HUES48 (cell line): ENCODE measurements at regions not wholly inside any gene's neighbourhood (a gene's known extent, or its start where the extent isn't known, plus 50 kb on each side); places are given as distances from the start of the nearest gene placed in this dataset.

ENCODE experiments used
- H3K27ac ChIP-seq: one replicate; pipeline ENCODE4 v1.7.0; 2013; ENCODE audit warnings: low read depth, low read length, inconsistent platforms
- H3K27me3 ChIP-seq: 2 replicates; pipeline ENCODE4 v1.6.1; 2013; ENCODE audit warnings: mild to moderate bottlenecking, low read length; ENCODE audit not compliant: control insufficient read depth, insufficient read depth
- H3K36me3 ChIP-seq: 2 replicates; pipeline ENCODE4 v1.6.1; 2013; ENCODE audit warnings: low read length; ENCODE audit not compliant: control insufficient read depth, insufficient read depth
- H3K4me1 ChIP-seq: 2 replicates; pipeline ENCODE4 v1.6.1; 2013; ENCODE audit warnings: mild to moderate bottlenecking, low read length; ENCODE audit not compliant: control insufficient read depth, insufficient read depth
- H3K4me3 ChIP-seq: 2 replicates; pipeline ENCODE4 v1.5.1; 2013; ENCODE audit warnings: mild to moderate bottlenecking, low read depth, low read length
- H3K9ac ChIP-seq: 2 replicates; pipeline ENCODE4 v1.6.1; 2013; ENCODE audit warnings: mild to moderate bottlenecking, low read depth, low read length, moderate library complexity
- H3K9me3 ChIP-seq: 2 replicates; pipeline ENCODE4 v1.6.1; 2013; ENCODE audit warnings: low read length; ENCODE audit not compliant: control insufficient read depth, insufficient read depth

- Histone ChIP-seq H3K4me3 (no peak overlapping the region), H3K9me3 (no peaks in the 10 kb centered on the region), H3K27ac (no peak overlapping the region), H3K4me1 (no peaks in the 10 kb centered on the region), H3K36me3 (no peaks in the 10 kb centered on the region), H3K27me3 (no peaks in the 10 kb centered on the region), H3K9ac (no peak overlapping the region)
These were observed 221.1 kb upstream of the ID4 start for GRCh38 chr6:19616022-19616421.

- no peaks in the 10 kb centered on the region for H3K9me3 ChIP-seq
- no peak overlapping the region for H3K27ac ChIP-seq
- no peaks in the 10 kb centered on the region for H3K4me1 ChIP-seq
- H3K36me3 ChIP-seq: no peaks in the 10 kb centered on the region
- no peak overlapping the region for H3K9ac ChIP-seq
- no peak overlapping the region for H3K4me3 ChIP-seq
- no peaks in the 10 kb centered on the region for H3K27me3 ChIP-seq
These were observed 204.9 kb upstream of the ID4 start for GRCh38 chr6:19632230-19632629.

GRCh38 chr6:19632786-19633185 lies 204.4 kb upstream of the ID4 start:
- no peaks in the 10 kb centered on the region for H3K4me1 ChIP-seq
- no peak overlapping the region for H3K27ac ChIP-seq
- no peak overlapping the region for H3K9ac ChIP-seq
- no peak overlapping the region for H3K4me3 ChIP-seq
- no peaks in the 10 kb centered on the region for H3K36me3 ChIP-seq
- H3K9me3 ChIP-seq: no peaks in the 10 kb centered on the region
- no peaks in the 10 kb centered on the region for H3K27me3 ChIP-seq

- H3K27ac ChIP-seq: no peak overlapping the region
These were observed 201.4 kb upstream of the ID4 start for GRCh38 chr6:19635728-19636127.

GRCh38 chr6:19637010-19637409 lies 200.2 kb upstream of the ID4 start:
- H3K27me3 ChIP-seq: no peaks in the 10 kb centered on the region
- no peaks in the 10 kb centered on the region for H3K4me1 ChIP-seq
- no peaks in the 10 kb centered on the region for H3K9me3 ChIP-seq
- H3K9ac ChIP-seq: no peak overlapping the region
- H3K27ac ChIP-seq: no peak overlapping the region
- H3K36me3 ChIP-seq: no peaks in the 10 kb centered on the region
- H3K4me3 ChIP-seq: no peak overlapping the region

More at GRCh38 chr6:19635728-19636127, 201.4 kb upstream of the ID4 start:
- no peaks in the 10 kb centered on the region for H3K27me3 ChIP-seq
- no peak overlapping the region for H3K4me3 ChIP-seq
- no peak overlapping the region for H3K9ac ChIP-seq
- H3K36me3 ChIP-seq: no peaks in the 10 kb centered on the region
- no peaks in the 10 kb centered on the region for H3K4me1 ChIP-seq
- H3K9me3 ChIP-seq: no peaks in the 10 kb centered on the region

- no peaks in the 10 kb centered on the region for H3K9me3 ChIP-seq
- H3K4me3 ChIP-seq: no peak overlapping the region
- H3K36me3 ChIP-seq: no peaks in the 10 kb centered on the region
- no peaks in the 10 kb centered on the region for H3K4me1 ChIP-seq
- no peak overlapping the region for H3K27ac ChIP-seq
- no peaks in the 10 kb centered on the region for H3K27me3 ChIP-seq
- no peak overlapping the region for H3K9ac ChIP-seq
These were observed 198.2 kb upstream of the ID4 start for GRCh38 chr6:19638931-19639330.

- no peaks in the 10 kb centered on the region for H3K27me3 ChIP-seq
- H3K36me3 ChIP-seq: no peaks in the 10 kb centered on the region
- H3K27ac ChIP-seq: no peak overlapping the region
These were observed 193.9 kb upstream of the ID4 start for GRCh38 chr6:19643287-19643686.

GRCh38 chr6:19643713-19644112 lies 193.5 kb upstream of the ID4 start:
- H3K27me3 ChIP-seq: no peaks in the 10 kb centered on the region
- no peak overlapping the region for H3K4me3 ChIP-seq
- H3K27ac ChIP-seq: no peak overlapping the region
- no peaks in the 10 kb centered on the region for H3K4me1 ChIP-seq
- no peaks in the 10 kb centered on the region for H3K36me3 ChIP-seq
- no peak overlapping the region for H3K9ac ChIP-seq
- H3K9me3 ChIP-seq: no peaks in the 10 kb centered on the region

More at GRCh38 chr6:19643287-19643686, 193.9 kb upstream of the ID4 start:
- Histone ChIP-seq H3K4me1 (no peaks in the 10 kb centered on the region), H3K9me3 (no peaks in the 10 kb centered on the region), H3K9ac (no peak overlapping the region), H3K4me3 (no peak overlapping the region)

GRCh38 chr6:19655744-19656143 lies 181.4 kb upstream of the ID4 start:
- Histone ChIP-seq H3K9ac (no peak overlapping the region), H3K9me3 (no peaks in the 10 kb centered on the region), H3K4me3 (no peak overlapping the region), H3K27ac (no peak overlapping the region), H3K27me3 (no peaks in the 10 kb centered on the region), H3K36me3 (no peaks in the 10 kb centered on the region), H3K4me1 (peaks cover 14% of the 10 kb centered on the region)

- Histone ChIP-seq H3K9me3 (no peaks in the 10 kb centered on the region), H3K36me3 (no peaks in the 10 kb centered on the region), H3K4me3 (no peak overlapping the region), H3K27ac (no peak overlapping the region), H3K27me3 (no peaks in the 10 kb centered on the region), H3K4me1 (peaks cover 48% of the 10 kb centered on the region), H3K9ac (no peak overlapping the region)
These were observed 176.9 kb upstream of the ID4 start for GRCh38 chr6:19660123-19660910.

- Histone ChIP-seq H3K36me3 (no peaks in the 10 kb centered on the region), H3K9ac (no peak overlapping the region), H3K27ac (peak overlapping the region; percentile 65), H3K4me3 (no peak overlapping the region), H3K9me3 (no peaks in the 10 kb centered on the region), H3K27me3 (no peaks in the 10 kb centered on the region), H3K4me1 (peaks cover 58% of the 10 kb centered on the region)
These were observed 174.3 kb upstream of the ID4 start for GRCh38 chr6:19662911-19663310.
